ENCODE measurements at regions not wholly inside any gene's neighbourhood (a gene's known extent, or its start where the extent isn't known, plus 50 kb on each side); places are given as distances from the start of the nearest gene placed in this dataset.

- TF ChIP-seq HSF1 (IDR thresholded peaks at IDR 0.05; ENCODE audit: low read depth, low read length) (no peak), IKZF2 (IDR thresholded peaks at IDR 0.05) (no peak), CBX5 (IDR thresholded peaks at IDR 0.05; ENCODE audit: low read depth) (no peak), MYB (IDR thresholded peaks at IDR 0.05; ENCODE audit: borderline replicate concordance, low read depth, low read length) (no peak), NKRF (conservative IDR thresholded peaks at IDR 0.05) (no peak), NFXL1 (IDR thresholded peaks at IDR 0.05; ENCODE audit: borderline replicate concordance) (no peak), RBBP5 (conservative IDR thresholded peaks at IDR 0.05) (no peak)
Observed at GRCh38 chr16:49972961-49973360, 52.1 kb upstream of the CNEP1R1 start (continued).

Data from GM12878 (cell line).